ENCODE measurements at regions not wholly inside any gene's neighbourhood (a gene's known extent, or its start where the extent isn't known, plus 50 kb on each side); places are given as distances from the start of the nearest gene placed in this dataset.

DNA sequence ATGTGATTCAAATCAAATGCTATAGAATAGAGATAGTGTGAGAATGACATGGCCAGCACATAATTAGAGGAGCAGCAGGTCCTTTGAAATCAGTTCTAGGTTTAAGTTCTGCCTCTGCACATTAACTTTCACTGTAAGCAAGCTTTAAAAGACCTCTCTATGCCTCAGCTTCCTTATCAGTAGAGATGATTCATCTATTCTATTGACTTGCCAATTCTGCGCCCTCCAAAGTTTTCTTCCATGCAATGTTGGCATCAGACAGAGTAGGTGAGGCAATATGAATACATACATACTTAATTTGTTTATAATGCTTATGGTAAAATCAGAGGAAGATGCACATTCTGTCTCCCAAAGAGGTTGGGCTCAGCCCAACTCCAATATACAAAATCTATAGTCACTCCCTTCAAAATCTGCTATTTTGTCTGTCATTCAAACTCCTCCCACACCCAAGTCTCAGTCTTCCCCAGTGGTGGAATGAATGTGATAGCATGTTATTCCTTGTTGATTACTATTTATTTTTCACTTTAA is 525.5 kb downstream of the RFC3 start:
- H3K27me3 ChIP-seq (replicated peaks; ENCODE audit: control insufficient read depth, insufficient read depth, low read length): no peaks in the 10 kb centered on the region
- no peaks in the 10 kb centered on the region for H3K36me3 ChIP-seq (ENCODE audit: control insufficient read depth, insufficient read depth, low read length)
- H3K4me3 ChIP-seq (replicated peaks; ENCODE audit: low read depth, low read length): no peak overlapping the region
- DNase-seq (ENCODE audit: extremely low read depth, insufficient read length): no peak
- TF ChIP-seq, protein P1, sequence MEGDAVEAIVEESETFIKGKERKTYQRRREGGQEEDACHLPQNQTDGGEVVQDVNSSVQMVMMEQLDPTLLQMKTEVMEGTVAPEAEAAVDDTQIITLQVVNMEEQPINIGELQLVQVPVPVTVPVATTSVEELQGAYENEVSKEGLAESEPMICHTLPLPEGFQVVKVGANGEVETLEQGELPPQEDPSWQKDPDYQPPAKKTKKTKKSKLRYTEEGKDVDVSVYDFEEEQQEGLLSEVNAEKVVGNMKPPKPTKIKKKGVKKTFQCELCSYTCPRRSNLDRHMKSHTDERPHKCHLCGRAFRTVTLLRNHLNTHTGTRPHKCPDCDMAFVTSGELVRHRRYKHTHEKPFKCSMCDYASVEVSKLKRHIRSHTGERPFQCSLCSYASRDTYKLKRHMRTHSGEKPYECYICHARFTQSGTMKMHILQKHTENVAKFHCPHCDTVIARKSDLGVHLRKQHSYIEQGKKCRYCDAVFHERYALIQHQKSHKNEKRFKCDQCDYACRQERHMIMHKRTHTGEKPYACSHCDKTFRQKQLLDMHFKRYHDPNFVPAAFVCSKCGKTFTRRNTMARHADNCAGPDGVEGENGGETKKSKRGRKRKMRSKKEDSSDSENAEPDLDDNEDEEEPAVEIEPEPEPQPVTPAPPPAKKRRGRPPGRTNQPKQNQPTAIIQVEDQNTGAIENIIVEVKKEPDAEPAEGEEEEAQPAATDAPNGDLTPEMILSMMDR (IDR thresholded peaks at IDR 0.05; ENCODE audit: insufficient read depth, low read length, poor library complexity, severe bottlenecking): no peak

DNA sequence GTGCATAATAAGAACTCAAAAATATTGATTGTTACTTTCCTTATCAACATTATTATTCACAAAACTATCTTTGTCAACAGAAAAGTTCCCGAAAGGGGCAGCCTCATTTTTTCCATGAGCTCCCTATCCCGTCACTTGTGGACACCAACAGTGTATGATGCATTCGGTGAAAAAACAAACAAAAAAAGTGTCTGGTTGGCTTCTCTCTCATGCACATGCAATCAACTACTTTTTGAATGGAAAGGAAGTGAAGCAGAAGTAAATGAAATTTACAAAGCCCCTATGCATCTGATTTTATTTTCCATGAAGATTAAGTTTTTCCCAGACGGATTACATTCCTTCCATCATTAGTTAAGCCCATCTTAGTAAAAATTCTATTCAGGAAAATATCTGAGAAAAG is 526.9 kb downstream of the RFC3 start:
- H3K4me3 ChIP-seq (replicated peaks; ENCODE audit: low read depth, low read length): no peak overlapping the region
- DNase-seq (ENCODE audit: extremely low read depth, insufficient read length): no peak
- no peaks in the 10 kb centered on the region for H3K27me3 ChIP-seq (replicated peaks; ENCODE audit: control insufficient read depth, insufficient read depth, low read length)
- H3K36me3 ChIP-seq (ENCODE audit: control insufficient read depth, insufficient read depth, low read length): no peaks in the 10 kb centered on the region
- TF ChIP-seq, protein P1 (IDR thresholded peaks at IDR 0.05; ENCODE audit: insufficient read depth, low read length, poor library complexity, severe bottlenecking): no peak

DNA sequence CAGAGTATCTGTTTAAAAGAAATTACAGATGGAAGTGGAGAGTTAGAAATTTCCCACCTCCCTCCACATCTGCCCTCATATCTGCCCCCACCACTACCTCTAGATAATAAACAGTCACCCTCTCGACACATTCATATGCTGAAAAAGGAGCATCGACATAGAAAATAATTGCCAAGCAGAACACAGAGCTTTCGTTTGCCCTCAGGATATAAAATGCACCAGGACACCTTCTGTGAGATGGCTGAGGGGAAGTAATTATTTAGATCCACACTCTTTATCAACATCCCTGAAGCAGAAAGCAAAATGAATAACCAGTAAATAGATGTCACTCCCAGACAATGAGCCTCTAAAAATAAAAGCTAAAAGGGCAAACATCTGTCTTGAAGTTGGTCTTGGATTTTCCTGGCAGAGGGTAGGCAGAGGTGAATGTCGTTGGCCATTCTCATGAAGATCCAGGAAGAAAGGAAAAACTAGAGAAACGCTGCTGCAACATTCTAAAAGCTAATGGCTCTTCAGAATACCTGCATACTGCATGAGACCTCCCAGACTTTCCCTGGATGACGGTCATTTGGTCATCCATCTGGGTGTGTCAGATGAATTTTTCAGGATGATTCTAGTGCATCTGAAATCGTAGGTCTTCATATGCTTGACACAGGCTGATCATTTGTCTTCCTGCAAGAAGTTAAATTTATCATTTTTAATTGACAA is 527.5 kb downstream of the RFC3 start:
- no peaks in the 10 kb centered on the region for H3K36me3 ChIP-seq (ENCODE audit: control insufficient read depth, insufficient read depth, low read length)
- H3K27me3 ChIP-seq (replicated peaks; ENCODE audit: control insufficient read depth, insufficient read depth, low read length): no peaks in the 10 kb centered on the region
- DNase-seq (ENCODE audit: extremely low read depth, insufficient read length): no peak
- TF ChIP-seq, protein P1 (IDR thresholded peaks at IDR 0.05; ENCODE audit: insufficient read depth, low read length, poor library complexity, severe bottlenecking): no peak
- no peak overlapping the region for H3K4me3 ChIP-seq (replicated peaks; ENCODE audit: low read depth, low read length)

DNA sequence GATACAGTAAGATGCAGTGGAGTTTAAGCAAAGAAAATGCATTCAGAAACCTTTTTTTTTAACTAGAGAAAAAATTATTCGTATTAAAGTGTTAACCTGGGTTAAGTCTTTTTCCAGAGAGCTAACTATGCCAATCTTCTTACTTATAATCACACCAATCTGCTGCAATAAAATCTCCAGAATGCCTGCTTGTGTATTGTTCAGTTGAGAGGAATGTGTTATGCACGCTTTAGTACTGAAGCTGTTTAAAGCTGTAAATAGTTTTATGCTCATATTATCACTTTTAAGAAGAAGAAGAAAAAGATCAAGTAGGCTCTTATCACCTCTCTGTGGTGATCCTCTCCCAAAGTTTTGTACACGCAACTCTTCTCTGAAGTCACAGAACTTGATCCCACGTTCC is 528.7 kb downstream of the RFC3 start:
- Histone ChIP-seq H3K36me3 (ENCODE audit: control insufficient read depth, insufficient read depth, low read length) (no peaks in the 10 kb centered on the region), H3K4me3 (replicated peaks; ENCODE audit: low read depth, low read length) (no peak overlapping the region), H3K27me3 (replicated peaks; ENCODE audit: control insufficient read depth, insufficient read depth, low read length) (no peaks in the 10 kb centered on the region)
- TF ChIP-seq, protein P1 (IDR thresholded peaks at IDR 0.05; ENCODE audit: insufficient read depth, low read length, poor library complexity, severe bottlenecking): no peak
- DNase-seq (ENCODE audit: extremely low read depth, insufficient read length): no peak

DNA sequence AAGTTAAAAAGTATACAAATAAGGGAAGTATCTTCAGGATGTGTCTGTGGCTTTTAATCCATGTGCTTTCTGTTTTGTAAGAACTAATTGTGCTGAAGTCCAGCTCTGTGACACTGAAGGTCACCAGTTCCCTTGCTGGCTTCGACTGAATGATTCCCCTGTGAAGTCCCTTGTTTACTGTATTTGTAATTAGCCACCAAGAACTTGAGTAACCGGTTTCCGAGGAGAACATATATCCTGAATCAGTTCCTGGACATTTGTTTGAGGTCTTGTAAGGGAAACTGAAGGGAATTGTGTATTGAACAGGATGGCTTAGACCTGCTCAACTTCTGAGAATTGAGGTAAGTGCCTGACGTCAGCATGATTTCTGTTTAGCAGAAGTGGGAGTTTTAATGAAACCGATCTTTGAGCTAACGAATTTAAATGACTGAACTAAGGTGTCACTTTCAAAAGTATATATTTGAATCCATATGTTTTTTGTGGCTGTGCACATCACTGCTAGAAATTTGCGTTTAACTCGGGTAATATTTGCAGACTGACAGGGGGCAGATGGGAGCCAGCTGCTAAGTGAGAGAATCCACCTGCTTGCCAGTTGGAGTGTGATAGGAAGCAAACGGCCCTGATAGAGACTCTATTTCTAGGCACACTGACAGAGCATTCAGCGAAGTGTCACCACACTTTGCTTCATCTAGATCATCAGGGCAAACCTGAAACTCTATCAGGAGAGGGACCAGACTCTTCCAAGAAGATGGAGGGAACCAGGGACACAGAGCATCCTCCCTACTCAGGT is 530.0 kb downstream of the RFC3 start:
- TF ChIP-seq, protein P1 (IDR thresholded peaks at IDR 0.05; ENCODE audit: insufficient read depth, low read length, poor library complexity, severe bottlenecking): no peak
- no peaks in the 10 kb centered on the region for H3K36me3 ChIP-seq (ENCODE audit: control insufficient read depth, insufficient read depth, low read length)
- no peaks in the 10 kb centered on the region for H3K27me3 ChIP-seq (replicated peaks; ENCODE audit: control insufficient read depth, insufficient read depth, low read length)
- DNase-seq (ENCODE audit: extremely low read depth, insufficient read length): no peak
- H3K4me3 ChIP-seq (replicated peaks; ENCODE audit: low read depth, low read length): no peak overlapping the region
